HG03139 (cell line): ENCODE measurements at regions not wholly inside any gene's neighbourhood (a gene's known extent, or its start where the extent isn't known, plus 50 kb on each side); places are given as distances from the start of the nearest gene placed in this dataset.

Experiments used
- ATAC-seq: cut with Tn5 transposase; IDR thresholded peaks from one replicate; pipeline ENCODE4 v1.9.1; 2021; ENCODE audit not compliant: unreplicated experiment

- no peak for ATAC-seq
These were observed 99.1 kb upstream of the RGS4 start for GRCh38 chr1:162970021-162970420.

- ATAC-seq: no peak
These were observed 102.5 kb upstream of the RGS4 start for GRCh38 chr1:162966613-162967012.

GRCh38 chr1:162964901-162965300, 103.9 kb upstream of the CCDC190 start:
- no peak for ATAC-seq

- no peak for ATAC-seq
These were observed 95.9 kb upstream of the CCDC190 start for GRCh38 chr1:162956922-162957321.

GRCh38 chr1:162954824-162955223, 93.8 kb upstream of the CCDC190 start:
- no peak for ATAC-seq

- no peak for ATAC-seq
These were observed 92.0 kb upstream of the CCDC190 start for GRCh38 chr1:162952956-162953355.

GRCh38 chr1:162951553-162952315, 90.8 kb upstream of the CCDC190 start:
- peak; percentile 89 for ATAC-seq

GRCh38 chr1:162950187-162950586, 89.2 kb upstream of the CCDC190 start:
- no peak for ATAC-seq

- no peak for ATAC-seq
These were observed 85.7 kb upstream of the CCDC190 start for GRCh38 chr1:162946701-162947100.

- no peak for ATAC-seq
These were observed 84.1 kb upstream of the CCDC190 start for GRCh38 chr1:162944974-162945674.

- no peak for ATAC-seq
These were observed 82.6 kb upstream of the CCDC190 start for GRCh38 chr1:162943622-162944021.

- ATAC-seq: no peak
These were observed 82.1 kb upstream of the CCDC190 start for GRCh38 chr1:162942916-162943559.

- no peak for ATAC-seq
These were observed 80.0 kb upstream of the CCDC190 start for GRCh38 chr1:162941024-162941423.

GRCh38 chr1:162939035-162939434, 78.1 kb upstream of the CCDC190 start:
- no peak for ATAC-seq

GRCh38 chr1:162937716-162938395, 76.9 kb upstream of the CCDC190 start:
- no peak for ATAC-seq

GRCh38 chr1:162930976-162931560, 70.1 kb upstream of the CCDC190 start:
- ATAC-seq: no peak

GRCh38 chr1:162930532-162930931, 69.6 kb upstream of the CCDC190 start:
- no peak for ATAC-seq

- ATAC-seq: no peak
These were observed 68.2 kb upstream of the CCDC190 start for GRCh38 chr1:162929177-162929576.

GRCh38 chr1:162928141-162928540, 67.2 kb upstream of the CCDC190 start:
- ATAC-seq: no peak

- no peak for ATAC-seq
These were observed 66.4 kb upstream of the CCDC190 start for GRCh38 chr1:162927421-162927820.

GRCh38 chr1:162926906-162927305, 65.9 kb upstream of the CCDC190 start:
- ATAC-seq: no peak
